HG03103 (cell line): ENCODE measurements at regions not wholly inside any gene's neighbourhood (a gene's known extent, or its start where the extent isn't known, plus 50 kb on each side); places are given as distances from the start of the nearest gene placed in this dataset.
"Not testable (repeated sequence)": the region's sequence is repeated elsewhere in the genome, so short reads cannot be mapped to it uniquely, and the experiment has no call there.

Source experiments
- ATAC-seq: cut with Tn5 transposase; IDR thresholded peaks from one replicate; pipeline ENCODE4 v1.9.1; 2021; ENCODE audit warnings: low read depth; ENCODE audit not compliant: unreplicated experiment

GRCh38 chr3:87796843-87797185 is 262.0 kb downstream of the CGGBP1 start:
- no peak for ATAC-seq

GRCh38 chr3:87796137-87796842 is 262.5 kb downstream of the CGGBP1 start:
- ATAC-seq: no peak

- no peak for ATAC-seq
Measured at GRCh38 chr3:87795701-87796100, 263.1 kb downstream of the CGGBP1 start.

GRCh38 chr3:87793337-87793877 is 265.4 kb downstream of the CGGBP1 start:
- no peak for ATAC-seq

- ATAC-seq: no peak
Measured at GRCh38 chr3:87792534-87793336, 266.1 kb downstream of the CGGBP1 start, which contains the start of gene HTR1F. TSS of gene HTR1F (plus strand) at chr3:87792706.

- no peak for ATAC-seq
Measured at GRCh38 chr3:87792198-87792533, 266.6 kb downstream of the CGGBP1 start.

- no peak for ATAC-seq
Measured at GRCh38 chr3:87791248-87792027, 267.4 kb downstream of the CGGBP1 start.

GRCh38 chr3:87789049-87789448 is 269.8 kb downstream of the CGGBP1 start:
- ATAC-seq: not testable (repeated sequence)

- ATAC-seq: no peak
Measured at GRCh38 chr3:87788516-87788915, 270.3 kb downstream of the CGGBP1 start.

- no peak for ATAC-seq
Measured at GRCh38 chr3:87780811-87781210, 278.0 kb downstream of the CGGBP1 start.

GRCh38 chr3:87778876-87779275 is 279.9 kb downstream of the CGGBP1 start:
- no peak for ATAC-seq

- peak; percentile 94 for ATAC-seq
Measured at GRCh38 chr3:87771337-87772192, 287.2 kb downstream of the CGGBP1 start.

- no peak for ATAC-seq
Measured at GRCh38 chr3:87766721-87767120, 292.1 kb downstream of the CGGBP1 start.

- ATAC-seq: no peak
Measured at GRCh38 chr3:87765256-87765655, 293.5 kb downstream of the CGGBP1 start.

GRCh38 chr3:87761795-87762194 is 297.0 kb downstream of the CGGBP1 start:
- no peak for ATAC-seq

- ATAC-seq: no peak
Measured at GRCh38 chr3:87761341-87761740, 297.5 kb downstream of the CGGBP1 start.

- no peak for ATAC-seq
Measured at GRCh38 chr3:87756616-87757015, 302.2 kb downstream of the CGGBP1 start.

GRCh38 chr3:87755852-87756251 is 303.0 kb downstream of the CGGBP1 start:
- no peak for ATAC-seq

- no peak for ATAC-seq
Measured at GRCh38 chr3:87742250-87742649, 316.6 kb downstream of the CGGBP1 start.

GRCh38 chr3:87740894-87741293 is 317.9 kb downstream of the CGGBP1 start:
- ATAC-seq: not testable (repeated sequence)
